ENCODE measurements at regions not wholly inside any gene's neighbourhood (a gene's known extent, or its start where the extent isn't known, plus 50 kb on each side); places are given as distances from the start of the nearest gene placed in this dataset.
A peak's percentile ranks its signal among the peaks of the same experiment; 100 is the strongest.

DNA sequence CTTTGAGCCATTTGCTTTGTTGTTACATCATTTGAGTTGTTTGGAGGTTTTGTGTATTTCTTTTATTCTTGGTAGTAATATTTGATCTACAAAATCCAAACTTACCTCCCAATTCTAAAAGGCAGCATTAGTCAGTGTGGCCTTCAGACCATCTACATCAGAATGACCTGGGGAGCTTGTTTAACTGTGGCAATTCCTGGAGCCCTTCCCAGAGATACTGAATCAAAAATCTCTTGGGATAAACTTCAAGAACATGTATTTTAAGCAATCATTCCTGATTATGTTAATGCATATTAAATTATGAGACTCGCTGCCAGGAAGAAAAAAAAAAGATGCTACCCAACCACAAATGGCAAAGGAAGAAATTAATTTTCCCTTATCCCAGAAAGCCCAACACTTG lies 268.9 kb upstream of the PDE4D start:
- peaks cover 5% of the 10 kb centered on the region for H3K4me1 Mint-ChIP-seq
- DNase-seq: no peak
- Histone ChIP-seq H3K27ac (ENCODE audit: low read depth, low read length) (no peak overlapping the region), H3K9me3 (ENCODE audit: control insufficient read depth, low read length) (no peaks in the 10 kb centered on the region), H3K27me3 (ENCODE audit: control insufficient read depth, insufficient read depth, low read length, poor library complexity, severe bottlenecking) (no peaks in the 10 kb centered on the region), H3K9ac (ENCODE audit: extremely low read depth, low read length, poor library complexity, severe bottlenecking) (no peak overlapping the region), H3K4me1 (ENCODE audit: control insufficient read depth, insufficient read depth, low read length) (no peaks in the 10 kb centered on the region), H3K4me3 (ENCODE audit: low read length) (no peak overlapping the region), H3K36me3 (ENCODE audit: control insufficient read depth, insufficient read depth, low read length) (no peaks in the 10 kb centered on the region)
- no peak overlapping the region for H3K4me3 Mint-ChIP-seq
- no peaks in the 10 kb centered on the region for H3K27me3 Mint-ChIP-seq (ENCODE audit: insufficient read depth)
- 100% methylated on average over 1 of the region's 1 CpG; no CpG with 5 or more reads in 1 of the 2 experiments for WGBS, 2 experiments (ENCODE audit: insufficient coverage in 1 of 2, insufficient read length in 1 of 2)
- TF ChIP-seq, protein P1, sequence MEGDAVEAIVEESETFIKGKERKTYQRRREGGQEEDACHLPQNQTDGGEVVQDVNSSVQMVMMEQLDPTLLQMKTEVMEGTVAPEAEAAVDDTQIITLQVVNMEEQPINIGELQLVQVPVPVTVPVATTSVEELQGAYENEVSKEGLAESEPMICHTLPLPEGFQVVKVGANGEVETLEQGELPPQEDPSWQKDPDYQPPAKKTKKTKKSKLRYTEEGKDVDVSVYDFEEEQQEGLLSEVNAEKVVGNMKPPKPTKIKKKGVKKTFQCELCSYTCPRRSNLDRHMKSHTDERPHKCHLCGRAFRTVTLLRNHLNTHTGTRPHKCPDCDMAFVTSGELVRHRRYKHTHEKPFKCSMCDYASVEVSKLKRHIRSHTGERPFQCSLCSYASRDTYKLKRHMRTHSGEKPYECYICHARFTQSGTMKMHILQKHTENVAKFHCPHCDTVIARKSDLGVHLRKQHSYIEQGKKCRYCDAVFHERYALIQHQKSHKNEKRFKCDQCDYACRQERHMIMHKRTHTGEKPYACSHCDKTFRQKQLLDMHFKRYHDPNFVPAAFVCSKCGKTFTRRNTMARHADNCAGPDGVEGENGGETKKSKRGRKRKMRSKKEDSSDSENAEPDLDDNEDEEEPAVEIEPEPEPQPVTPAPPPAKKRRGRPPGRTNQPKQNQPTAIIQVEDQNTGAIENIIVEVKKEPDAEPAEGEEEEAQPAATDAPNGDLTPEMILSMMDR (conservative IDR thresholded peaks at IDR 0.05): no peak
- peaks cover 1% of the 10 kb centered on the region for H3K9me3 Mint-ChIP-seq
- H3K27ac Mint-ChIP-seq: no peak overlapping the region
- H3K36me3 Mint-ChIP-seq (ENCODE audit: low read depth): no peaks in the 10 kb centered on the region

DNA sequence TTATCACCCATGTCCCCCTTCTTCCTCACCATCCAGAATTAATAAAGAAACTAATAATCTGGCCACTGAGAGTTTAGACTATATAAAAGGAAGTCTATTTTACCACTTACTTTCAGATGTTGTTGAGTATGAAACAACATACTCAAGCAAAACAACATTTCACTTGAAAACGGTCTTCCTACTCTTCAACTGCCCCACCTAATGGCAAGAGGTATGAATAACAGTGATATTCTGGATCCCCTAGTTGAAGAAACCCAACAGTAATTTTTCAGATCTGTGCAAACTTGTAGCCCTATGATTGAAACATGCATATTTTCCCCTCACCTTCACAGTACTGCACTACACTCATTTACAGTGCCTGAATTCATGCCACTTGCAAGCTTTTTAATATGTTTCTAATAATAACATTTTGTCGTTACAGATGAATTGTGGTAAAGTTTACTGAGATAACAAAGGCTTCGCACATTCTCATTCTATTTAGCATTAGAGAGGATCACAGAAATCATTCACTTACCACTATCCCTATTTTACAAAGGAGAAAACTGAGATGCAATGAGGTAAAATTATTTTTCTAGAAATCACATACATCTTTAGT lies 267.9 kb upstream of the PDE4D start:
- DNase-seq: no peak
- Mint-ChIP-seq H3K4me3 (no peak overlapping the region), H3K27me3 (ENCODE audit: insufficient read depth) (no peaks in the 10 kb centered on the region), H3K4me1 (peaks cover 5% of the 10 kb centered on the region), H3K9me3 (no peaks in the 10 kb centered on the region), H3K36me3 (ENCODE audit: low read depth) (no peaks in the 10 kb centered on the region), H3K27ac (no peak overlapping the region)
- Histone ChIP-seq H3K36me3 (ENCODE audit: control insufficient read depth, insufficient read depth, low read length) (no peaks in the 10 kb centered on the region), H3K27me3 (ENCODE audit: control insufficient read depth, insufficient read depth, low read length, poor library complexity, severe bottlenecking) (no peaks in the 10 kb centered on the region), H3K27ac (ENCODE audit: low read depth, low read length) (no peak overlapping the region), H3K9me3 (ENCODE audit: control insufficient read depth, low read length) (no peaks in the 10 kb centered on the region), H3K4me1 (ENCODE audit: control insufficient read depth, insufficient read depth, low read length) (no peaks in the 10 kb centered on the region), H3K4me3 (ENCODE audit: low read length) (no peak overlapping the region), H3K9ac (ENCODE audit: extremely low read depth, low read length, poor library complexity, severe bottlenecking) (no peak overlapping the region)
- WGBS, 2 experiments (ENCODE audit: insufficient coverage in 1 of 2, insufficient read length in 1 of 2): 0 to 50% methylated on average over 1 to 2 of the region's 3 CpGs
- TF ChIP-seq, protein P1 (conservative IDR thresholded peaks at IDR 0.05): peak; percentile 77

DNA sequence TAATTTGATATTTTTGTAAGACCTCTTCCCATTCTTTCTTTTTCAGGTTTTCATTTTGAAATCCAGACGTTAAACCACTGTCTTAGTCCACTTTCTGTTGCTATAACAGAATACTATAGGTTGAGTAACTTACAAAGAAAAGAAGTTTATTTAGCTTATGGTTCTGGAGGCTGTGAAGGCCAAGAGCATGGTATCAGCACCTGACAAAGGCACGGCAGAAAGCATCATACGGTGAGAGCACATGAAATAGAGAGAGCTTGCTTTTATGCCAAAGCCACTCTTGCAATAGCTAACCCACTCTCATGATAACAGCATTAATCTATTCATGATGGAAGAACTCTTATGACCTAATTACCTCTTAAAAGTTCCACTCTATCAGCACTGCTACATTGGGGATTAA lies 255.6 kb upstream of the PDE4D start:
- Mint-ChIP-seq H3K27ac (no peak overlapping the region), H3K36me3 (ENCODE audit: low read depth) (no peaks in the 10 kb centered on the region), H3K4me1 (peaks cover 3% of the 10 kb centered on the region), H3K4me3 (no peak overlapping the region), H3K27me3 (ENCODE audit: insufficient read depth) (no peaks in the 10 kb centered on the region), H3K9me3 (no peaks in the 10 kb centered on the region)
- Histone ChIP-seq H3K9me3 (ENCODE audit: control insufficient read depth, low read length) (peaks cover 11% of the 10 kb centered on the region), H3K4me3 (ENCODE audit: low read length) (no peak overlapping the region), H3K4me1 (ENCODE audit: control insufficient read depth, insufficient read depth, low read length) (no peaks in the 10 kb centered on the region), H3K27me3 (ENCODE audit: control insufficient read depth, insufficient read depth, low read length, poor library complexity, severe bottlenecking) (no peaks in the 10 kb centered on the region), H3K9ac (ENCODE audit: extremely low read depth, low read length, poor library complexity, severe bottlenecking) (no peak overlapping the region), H3K27ac (ENCODE audit: low read depth, low read length) (no peak overlapping the region), H3K36me3 (ENCODE audit: control insufficient read depth, insufficient read depth, low read length) (no peaks in the 10 kb centered on the region)
- 50 to 55% methylated on average over 2 to 3 of the region's 3 CpGs for WGBS, 2 experiments (ENCODE audit: insufficient coverage in 1 of 2, insufficient read length in 1 of 2)
- TF ChIP-seq, protein P1 (conservative IDR thresholded peaks at IDR 0.05): no peak
- no peak for DNase-seq
